Vagina (tissue), 2 donors: ENCODE measurements at regions not wholly inside any gene's neighbourhood (a gene's known extent, or its start where the extent isn't known, plus 50 kb on each side); places are given as distances from the start of the nearest gene placed in this dataset.

Experiments used
- DNase-seq, 2 donors: peaks; one replicate each; pipeline ENCODE4 v3.0.0-alpha.2; 2017; ENCODE audit errors: extremely low spot score in 2 of 2
- H3K27ac ChIP-seq: fragments of 200-600 bp; sonication (generic); one replicate; pipeline ENCODE4 v1.5.1; 2019
- H3K27me3 ChIP-seq: fragments of 200-600 bp; sonication (generic); one replicate; pipeline ENCODE4 v1.5.1; 2019
- H3K36me3 ChIP-seq, 2 donors: fragments of 200-600 bp; sonication (generic); one replicate each; pipeline ENCODE4 v1.5.1; 2017 to 2019
- H3K4me1 ChIP-seq: fragments of 200-600 bp; sonication (generic); one replicate; pipeline ENCODE4 v1.5.1; 2019
- H3K4me3 ChIP-seq, 2 donors: fragments of 200-600 bp; sonication (generic); 1 replicate in 1 of 2; 2 replicates in 1 of 2; pipeline ENCODE4 v1.5.1; 2016 to 2019
- H3K9me3 ChIP-seq: fragments of 200-600 bp; sonication (generic); one replicate; pipeline ENCODE4 v1.5.1; 2019
- POLR2A ChIP-seq, 2 donors: fragments of 450-650 bp; IDR thresholded peaks; one replicate each; pipeline ENCODE4 v1.6.1; 2017; ENCODE audit warnings: antibody characterized with exemption in 2 of 2, mild to moderate bottlenecking in 2 of 2, moderate library complexity in 2 of 2
- POLR2AphosphoS5 ChIP-seq, 2 donors: sonication (generic); formaldehyde crosslinking; IDR thresholded peaks; one replicate each; pipeline ENCODE4 v1.9.0; 2017; ENCODE audit warnings: antibody characterized with exemption in 2 of 2, mild to moderate bottlenecking in 2 of 2, low read depth in 1 of 2; ENCODE audit not compliant: insufficient read depth in 1 of 2
- intact Hi-C: fragments of 100-400 bp; cut with DNase I; formaldehyde crosslinking; loops from one replicate; pipeline ENCODE4 v1.15.1; 2023
- TF ChIP-seq, protein P1 (sequence below), 3 experiments: fragments of 450-650 bp in 2 of 3; fragments of 200-600 bp in 1 of 3; sonication (generic) in 1 of 3; IDR thresholded peaks; one replicate each; pipeline ENCODE4 v1.5.1; 2017 to 2019; ENCODE audit warnings: antibody characterized with exemption in 3 of 3, mild to moderate bottlenecking in 2 of 3, moderate library complexity in 2 of 3

DNA sequence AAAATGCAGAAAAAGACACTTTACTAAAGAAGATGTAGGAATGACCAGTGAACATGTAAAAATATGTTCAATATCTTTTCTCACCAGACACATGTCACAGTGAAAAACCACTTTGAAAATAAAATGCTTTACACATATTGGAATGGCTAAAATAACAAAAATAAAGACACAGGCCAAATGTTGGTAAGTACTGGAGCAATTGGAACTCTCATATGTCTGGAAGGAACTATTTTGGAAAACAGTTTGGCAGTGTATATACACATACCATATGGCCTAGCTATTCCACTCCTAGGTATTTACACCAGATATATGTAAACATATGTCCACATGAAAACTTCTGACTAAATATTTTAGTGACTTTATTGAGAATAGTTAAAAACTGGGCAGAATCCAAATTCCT, 927.2 kb downstream of the BRINP3 start:
- H3K4me3 ChIP-seq = no peak overlapping the region
- no peaks in the 10 kb centered on the region for H3K4me1 ChIP-seq
- no peaks in the 10 kb centered on the region for H3K36me3 ChIP-seq
- DNase-seq = no peak
- no peak overlapping the region for H3K27ac ChIP-seq
- TF ChIP-seq POLR2A (IDR thresholded peaks at IDR 0.05) (no peak), POLR2AphosphoS5 (IDR thresholded peaks at IDR 0.05; ENCODE audit: insufficient read depth in 1 of 2, low read depth in 1 of 2) (no peak)
- TF ChIP-seq, protein P1, sequence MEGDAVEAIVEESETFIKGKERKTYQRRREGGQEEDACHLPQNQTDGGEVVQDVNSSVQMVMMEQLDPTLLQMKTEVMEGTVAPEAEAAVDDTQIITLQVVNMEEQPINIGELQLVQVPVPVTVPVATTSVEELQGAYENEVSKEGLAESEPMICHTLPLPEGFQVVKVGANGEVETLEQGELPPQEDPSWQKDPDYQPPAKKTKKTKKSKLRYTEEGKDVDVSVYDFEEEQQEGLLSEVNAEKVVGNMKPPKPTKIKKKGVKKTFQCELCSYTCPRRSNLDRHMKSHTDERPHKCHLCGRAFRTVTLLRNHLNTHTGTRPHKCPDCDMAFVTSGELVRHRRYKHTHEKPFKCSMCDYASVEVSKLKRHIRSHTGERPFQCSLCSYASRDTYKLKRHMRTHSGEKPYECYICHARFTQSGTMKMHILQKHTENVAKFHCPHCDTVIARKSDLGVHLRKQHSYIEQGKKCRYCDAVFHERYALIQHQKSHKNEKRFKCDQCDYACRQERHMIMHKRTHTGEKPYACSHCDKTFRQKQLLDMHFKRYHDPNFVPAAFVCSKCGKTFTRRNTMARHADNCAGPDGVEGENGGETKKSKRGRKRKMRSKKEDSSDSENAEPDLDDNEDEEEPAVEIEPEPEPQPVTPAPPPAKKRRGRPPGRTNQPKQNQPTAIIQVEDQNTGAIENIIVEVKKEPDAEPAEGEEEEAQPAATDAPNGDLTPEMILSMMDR (IDR thresholded peaks at IDR 0.05) = no peak
- no peaks in the 10 kb centered on the region for H3K27me3 ChIP-seq
- intact Hi-C loops = no loop called here
- no peaks in the 10 kb centered on the region for H3K9me3 ChIP-seq

DNA sequence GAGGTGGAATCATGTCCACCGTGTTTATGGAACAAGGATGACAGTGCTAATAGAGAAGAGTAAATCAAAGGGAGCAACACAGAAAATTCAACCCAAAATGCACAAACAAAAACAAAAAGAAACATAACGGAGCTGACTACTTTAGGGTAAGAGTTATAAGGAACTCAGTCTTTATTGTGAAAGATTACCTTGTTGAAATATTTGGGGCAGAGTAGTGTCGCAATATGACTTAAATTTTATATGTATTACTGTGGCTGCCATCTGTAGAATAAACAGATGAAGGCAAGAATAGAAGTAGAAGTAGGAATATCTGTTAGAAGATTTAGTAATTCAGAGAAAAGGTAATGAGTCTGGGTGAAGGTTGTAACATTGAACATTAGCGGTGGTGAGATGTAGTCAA, 913.9 kb downstream of the BRINP3 start:
- intact Hi-C loops = no loop called here
- Histone ChIP-seq H3K36me3 (no peaks in the 10 kb centered on the region), H3K27me3 (no peaks in the 10 kb centered on the region), H3K27ac (no peak overlapping the region), H3K9me3 (no peaks in the 10 kb centered on the region), H3K4me3 (no peak overlapping the region), H3K4me1 (no peaks in the 10 kb centered on the region)
- DNase-seq = no peak
- no peak for TF ChIP-seq POLR2A (IDR thresholded peaks at IDR 0.05)
- TF ChIP-seq, protein P1 (IDR thresholded peaks at IDR 0.05) = no peak
- no peak for TF ChIP-seq POLR2AphosphoS5 (IDR thresholded peaks at IDR 0.05; ENCODE audit: insufficient read depth in 1 of 2, low read depth in 1 of 2)

DNA sequence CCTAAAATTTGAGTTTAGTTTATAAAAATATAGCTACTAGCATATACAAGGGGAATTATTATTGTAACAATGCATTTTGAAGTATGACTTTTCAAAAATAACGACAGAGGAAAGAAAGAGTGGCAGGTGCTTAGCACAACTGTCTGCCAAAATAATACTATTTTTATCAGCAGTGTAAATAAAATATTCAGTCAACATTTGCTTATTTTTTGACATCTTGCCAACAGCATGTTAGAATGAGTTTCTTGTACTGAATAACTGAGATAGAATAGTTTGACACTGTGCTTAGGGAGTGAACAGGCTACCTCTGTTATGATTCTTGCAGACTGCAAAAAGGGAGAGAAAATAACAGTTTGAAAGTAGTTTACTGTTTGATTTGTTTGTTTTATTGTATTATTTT, 909.8 kb downstream of the BRINP3 start:
- H3K4me1 ChIP-seq = no peaks in the 10 kb centered on the region
- no peak overlapping the region for H3K27ac ChIP-seq
- no peaks in the 10 kb centered on the region for H3K36me3 ChIP-seq
- TF ChIP-seq, protein P1 (IDR thresholded peaks at IDR 0.05) = no peak
- TF ChIP-seq POLR2AphosphoS5 (IDR thresholded peaks at IDR 0.05; ENCODE audit: insufficient read depth in 1 of 2, low read depth in 1 of 2) = no peak
- no peak for TF ChIP-seq POLR2A (IDR thresholded peaks at IDR 0.05)
- intact Hi-C loops = no loop called here
- H3K27me3 ChIP-seq = no peaks in the 10 kb centered on the region
- DNase-seq = no peak
- no peaks in the 10 kb centered on the region for H3K9me3 ChIP-seq
- H3K4me3 ChIP-seq = no peak overlapping the region

DNA sequence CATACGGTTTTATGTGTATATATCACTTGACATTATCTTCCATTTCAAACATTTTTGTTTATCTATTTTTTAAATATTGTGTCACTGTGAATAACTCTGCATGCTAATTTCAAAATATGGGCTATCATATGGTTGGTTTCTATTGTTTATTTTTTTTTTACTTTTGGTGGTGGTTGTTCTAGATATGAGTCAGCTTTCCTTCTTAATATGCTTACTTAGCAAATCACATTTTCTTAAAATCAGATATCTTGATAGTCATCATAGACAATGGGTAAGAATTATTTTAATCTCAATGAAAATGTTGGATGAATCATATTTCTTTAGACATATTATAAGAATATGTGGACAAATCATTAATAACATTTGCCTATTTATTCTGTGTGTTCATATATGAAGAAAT, 881.5 kb downstream of the BRINP3 start:
- TF ChIP-seq POLR2A (IDR thresholded peaks at IDR 0.05) = no peak
- TF ChIP-seq POLR2AphosphoS5 (IDR thresholded peaks at IDR 0.05; ENCODE audit: insufficient read depth in 1 of 2, low read depth in 1 of 2) = no peak
- TF ChIP-seq, protein P1 (IDR thresholded peaks at IDR 0.05) = no peak
- no peaks in the 10 kb centered on the region for H3K36me3 ChIP-seq

DNA sequence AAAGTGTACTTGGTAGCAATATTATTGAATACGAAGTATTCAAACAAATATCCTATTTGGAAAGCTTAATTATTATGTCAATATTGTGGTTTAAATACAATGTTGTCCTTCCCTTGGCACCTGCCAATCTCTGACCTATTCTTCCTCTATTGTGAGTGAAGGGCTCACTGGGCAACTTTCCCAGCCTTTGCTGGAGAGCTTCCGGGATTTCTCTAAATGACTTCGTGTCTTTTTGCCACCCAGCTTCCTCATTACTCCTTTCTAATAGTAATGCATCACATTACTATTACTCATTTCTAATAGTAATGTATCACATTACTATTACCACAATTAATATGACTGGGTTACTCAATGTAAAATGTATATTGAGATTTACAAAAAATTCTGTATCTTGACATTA, 880.6 kb downstream of the BRINP3 start:
- TF ChIP-seq POLR2A (IDR thresholded peaks at IDR 0.05) (no peak), POLR2AphosphoS5 (IDR thresholded peaks at IDR 0.05; ENCODE audit: insufficient read depth in 1 of 2, low read depth in 1 of 2) (no peak)
- TF ChIP-seq, protein P1 (IDR thresholded peaks at IDR 0.05) = no peak
- H3K27me3 ChIP-seq = no peaks in the 10 kb centered on the region
- H3K27ac ChIP-seq = no peak overlapping the region
- no peak overlapping the region for H3K4me3 ChIP-seq
- intact Hi-C loops = no loop called here
- H3K4me1 ChIP-seq = no peaks in the 10 kb centered on the region
- no peak for DNase-seq
- no peaks in the 10 kb centered on the region for H3K36me3 ChIP-seq
- H3K9me3 ChIP-seq = no peaks in the 10 kb centered on the region

More for the DNA sequence above, 881.5 kb downstream of the BRINP3 start:
- no peaks in the 10 kb centered on the region for H3K27me3 ChIP-seq
- no peaks in the 10 kb centered on the region for H3K4me1 ChIP-seq
- H3K4me3 ChIP-seq = no peak overlapping the region
- DNase-seq = no peak
- H3K27ac ChIP-seq = no peak overlapping the region
- intact Hi-C loops = no loop called here
- no peaks in the 10 kb centered on the region for H3K9me3 ChIP-seq
